GM12874 (cell line): ENCODE measurements at regions not wholly inside any gene's neighbourhood (a gene's known extent, or its start where the extent isn't known, plus 50 kb on each side); places are given as distances from the start of the nearest gene placed in this dataset.

ENCODE experiments used
- CTCF ChIP-seq: IDR thresholded peaks from 2 replicates; pipeline ENCODE4 v1.5.1; 2011; ENCODE audit warnings: low read depth, mild to moderate bottlenecking, control low read depth, low read length, moderate library complexity; ENCODE audit not compliant: insufficient read depth

DNA sequence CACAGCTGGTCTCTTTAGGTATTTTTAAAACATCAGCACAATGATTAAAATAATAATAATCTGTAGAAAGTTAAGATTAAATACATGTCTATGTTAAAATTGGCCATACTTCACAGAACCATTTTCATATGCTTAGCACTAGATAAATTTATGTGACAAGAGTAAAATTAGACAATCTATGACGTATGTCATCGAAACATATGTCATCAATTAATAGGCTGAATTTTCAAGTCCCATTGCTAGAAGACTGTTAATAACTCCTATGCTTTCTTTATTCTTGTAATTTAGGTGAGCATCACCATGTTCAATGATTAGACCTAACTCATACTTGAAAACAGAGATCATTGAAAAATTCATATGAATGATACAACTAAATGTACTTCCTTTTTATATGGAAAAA lies 593.3 kb upstream of the KCNMB2 start:
- no peak for TF ChIP-seq CTCF

DNA sequence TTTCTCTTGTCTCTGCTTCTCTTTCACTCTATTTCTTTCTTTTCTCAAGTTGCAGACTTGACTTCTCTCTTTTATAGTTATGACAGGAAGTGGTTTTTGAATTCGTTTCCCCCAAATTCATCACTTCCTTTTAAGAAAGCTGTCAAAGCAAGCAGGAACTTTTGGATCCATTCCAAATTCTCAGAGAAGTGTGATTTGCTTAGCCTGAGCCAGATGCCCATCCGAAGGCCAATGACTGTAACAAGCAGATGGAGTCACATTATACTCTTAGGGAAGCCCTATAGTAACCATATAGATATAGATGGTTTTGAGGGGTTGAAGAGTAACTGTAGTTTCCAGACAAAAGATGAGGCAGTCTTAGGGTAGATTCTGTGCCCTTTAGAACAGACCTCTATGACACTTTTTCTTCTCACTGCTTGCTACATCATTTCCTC lies 592.0 kb upstream of the KCNMB2 start:
- no peak for TF ChIP-seq CTCF

GRCh38 chr3:177946048-177946447 lies 590.2 kb upstream of the KCNMB2 start:
- TF ChIP-seq CTCF: no peak

GRCh38 chr3:177946497-177946896 lies 589.7 kb upstream of the KCNMB2 start:
- no peak for TF ChIP-seq CTCF

GRCh38 chr3:177946936-177947335 lies 589.3 kb upstream of the KCNMB2 start:
- no peak for TF ChIP-seq CTCF

GRCh38 chr3:177947901-177948300 lies 588.3 kb upstream of the KCNMB2 start:
- no peak for TF ChIP-seq CTCF

DNA sequence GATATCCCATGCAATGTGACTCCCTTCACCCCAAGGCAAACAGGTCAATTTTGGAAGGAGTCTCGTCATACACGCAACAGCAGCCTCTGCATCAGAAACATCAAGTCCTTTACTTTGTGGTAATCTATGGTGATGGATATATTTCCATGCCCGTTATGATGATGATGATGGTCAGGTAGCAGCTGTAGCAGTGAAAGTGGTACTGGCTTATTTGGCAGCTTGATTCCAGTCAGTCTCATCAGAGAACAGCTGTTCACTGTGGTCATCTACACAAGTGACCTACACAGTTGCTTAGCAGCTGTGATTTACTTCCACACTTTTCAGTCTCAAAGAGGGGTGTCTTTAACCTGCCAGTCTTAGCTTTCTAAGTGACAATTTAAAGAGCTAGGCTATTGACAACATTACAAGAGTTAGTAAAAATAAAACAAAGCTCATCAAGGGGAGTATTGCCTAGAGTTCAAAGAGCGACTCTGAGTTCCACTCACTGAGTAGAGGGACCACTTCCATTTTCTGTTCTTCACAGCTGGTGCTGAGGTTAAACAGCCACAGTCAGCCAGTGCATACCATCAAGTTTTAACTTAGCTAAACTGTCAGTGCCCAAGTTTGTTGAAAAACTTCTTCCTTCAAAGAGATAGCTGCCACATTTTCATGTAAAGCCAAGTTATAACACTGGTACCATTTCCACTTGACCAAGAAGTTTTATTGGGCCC lies 587.4 kb upstream of the KCNMB2 start:
- TF ChIP-seq CTCF: no peak
